ENCODE measurements at regions not wholly inside any gene's neighbourhood (a gene's known extent, or its start where the extent isn't known, plus 50 kb on each side); places are given as distances from the start of the nearest gene placed in this dataset.

GRCh38 chrX:119181491-119181890, 53.9 kb upstream of the KIAA1210 start:
- DNase-seq (ENCODE audit: low read depth, low spot score): peak; percentile 25

- DNase-seq (ENCODE audit: low read depth, low spot score): no peak
These were observed 49.9 kb upstream of the PGRMC1 start for GRCh38 chrX:119186194-119186593.
